ENCODE measurements at regions not wholly inside any gene's neighbourhood (a gene's known extent, or its start where the extent isn't known, plus 50 kb on each side); places are given as distances from the start of the nearest gene placed in this dataset.

GRCh38 chr16:8519179-8519578, 71.1 kb downstream of the TMEM114 start:
- H3K4me3 ChIP-seq: no peak overlapping the region
- intact Hi-C loops (cut with DNase I): no loop called here
- no peaks in the 10 kb centered on the region for H3K27me3 ChIP-seq
- H3K27ac ChIP-seq: no peak overlapping the region
- no peak for DNase-seq (ENCODE audit: low spot score in 2 of 2)
- no peak for TF ChIP-seq CTCF (IDR thresholded peaks at IDR 0.05)
- H3K9me3 ChIP-seq: no peaks in the 10 kb centered on the region
- no peaks in the 10 kb centered on the region for H3K36me3 ChIP-seq
- H3K4me1 ChIP-seq: no peaks in the 10 kb centered on the region

GRCh38 chr16:8517280-8517679, 73.0 kb downstream of the TMEM114 start:
- Histone ChIP-seq H3K9me3 (no peaks in the 10 kb centered on the region), H3K27me3 (no peaks in the 10 kb centered on the region), H3K36me3 (no peaks in the 10 kb centered on the region), H3K27ac (no peak overlapping the region), H3K4me1 (no peaks in the 10 kb centered on the region), H3K4me3 (no peak overlapping the region)
- intact Hi-C loops (cut with DNase I): no loop called here
- no peak for TF ChIP-seq CTCF (IDR thresholded peaks at IDR 0.05)
- DNase-seq (ENCODE audit: low spot score in 2 of 2): no peak

- TF ChIP-seq CTCF (IDR thresholded peaks at IDR 0.05): no peak
- Histone ChIP-seq H3K9me3 (no peaks in the 10 kb centered on the region), H3K27ac (no peak overlapping the region), H3K4me3 (no peak overlapping the region), H3K4me1 (no peaks in the 10 kb centered on the region), H3K36me3 (no peaks in the 10 kb centered on the region), H3K27me3 (no peaks in the 10 kb centered on the region)
- intact Hi-C loops (cut with DNase I): no loop called here
- no peak for DNase-seq (ENCODE audit: low spot score in 2 of 2)
Observed at GRCh38 chr16:8516471-8516870, 73.8 kb downstream of the TMEM114 start.

- no peaks in the 10 kb centered on the region for H3K9me3 ChIP-seq
- H3K4me1 ChIP-seq: no peaks in the 10 kb centered on the region
- DNase-seq (ENCODE audit: low spot score in 2 of 2): no peak
- no peak overlapping the region for H3K4me3 ChIP-seq
- no peak for TF ChIP-seq CTCF (IDR thresholded peaks at IDR 0.05)
- intact Hi-C loops (cut with DNase I): no loop called here
- H3K27me3 ChIP-seq: no peaks in the 10 kb centered on the region
- H3K27ac ChIP-seq: no peak overlapping the region
- H3K36me3 ChIP-seq: no peaks in the 10 kb centered on the region
Observed at GRCh38 chr16:8512941-8513624, 77.2 kb downstream of the TMEM114 start.

GRCh38 chr16:8511464-8511863, 78.8 kb downstream of the TMEM114 start:
- Histone ChIP-seq H3K4me3 (no peak overlapping the region), H3K27me3 (no peaks in the 10 kb centered on the region), H3K27ac (no peak overlapping the region), H3K4me1 (no peaks in the 10 kb centered on the region), H3K36me3 (no peaks in the 10 kb centered on the region), H3K9me3 (no peaks in the 10 kb centered on the region)
- no peak for TF ChIP-seq CTCF (IDR thresholded peaks at IDR 0.05)
- intact Hi-C loops (cut with DNase I): no loop called here
- DNase-seq (ENCODE audit: low spot score in 2 of 2): no peak

GRCh38 chr16:8510160-8510559, 80.2 kb downstream of the TMEM114 start:
- H3K9me3 ChIP-seq: no peaks in the 10 kb centered on the region
- no peak overlapping the region for H3K4me3 ChIP-seq
- H3K27me3 ChIP-seq: no peaks in the 10 kb centered on the region
- H3K36me3 ChIP-seq: no peaks in the 10 kb centered on the region
- no peak for DNase-seq (ENCODE audit: low spot score in 2 of 2)
- no peak overlapping the region for H3K27ac ChIP-seq
- H3K4me1 ChIP-seq: no peaks in the 10 kb centered on the region
- intact Hi-C loops (cut with DNase I): no loop called here
- no peak for TF ChIP-seq CTCF (IDR thresholded peaks at IDR 0.05)
